Heart right ventricle (tissue), 16 donors: ENCODE measurements at regions not wholly inside any gene's neighbourhood (a gene's known extent, or its start where the extent isn't known, plus 50 kb on each side); places are given as distances from the start of the nearest gene placed in this dataset.

Source experiments
- ATAC-seq, 8 donors: fragments of 200-7000 bp; cut with Tn5 transposase; one replicate each; pipeline ENCODE4 v1.9.1; 2020; ENCODE audit warnings: mild to moderate bottlenecking in 8 of 8, moderate library complexity in 8 of 8, moderate number of reproducible peaks in 1 of 8
- DNase-seq, 2 donors: peaks; one replicate each; pipeline ENCODE4 v3.0.0-alpha.2; 2020
- H3K27ac ChIP-seq, 10 donors: fragments of 200-600 bp; sonication (generic) in 2 of 10; one replicate each; pipeline versions ENCODE4 v1.5.0 to v1.8.0; 2020 to 2022; ENCODE audit warnings: mild to moderate bottlenecking in 3 of 10
- H3K27me3 ChIP-seq, 7 donors: fragments of 200-600 bp; one replicate each; pipeline ENCODE4 v1.8.0; 2021 to 2022; ENCODE audit warnings: mild to moderate bottlenecking in 2 of 7
- H3K36me3 ChIP-seq, 9 donors: fragments of 200-600 bp; sonication (generic) in 1 of 9; one replicate each; pipeline versions ENCODE4 v1.5.0 to v1.8.0; 2020 to 2022; ENCODE audit warnings: mild to moderate bottlenecking in 2 of 9
- H3K4me1 ChIP-seq, 9 donors: fragments of 200-600 bp; sonication (generic) in 1 of 9; one replicate each; pipeline versions ENCODE4 v1.5.0 to v1.8.0; 2020 to 2022; ENCODE audit warnings: mild to moderate bottlenecking in 4 of 9
- H3K4me3 ChIP-seq, 10 donors: fragments of 200-600 bp; sonication (generic) in 2 of 10; one replicate each; pipeline versions ENCODE4 v1.5.0 to v1.8.0; 2020 to 2022; ENCODE audit warnings: mild to moderate bottlenecking in 7 of 10, moderate library complexity in 2 of 10
- H3K9me3 ChIP-seq, 11 donors: fragments of 200-600 bp in 10 of 11; sonication (generic) in 2 of 11; one replicate each; pipeline versions ENCODE4 v1.5.0 to v1.8.0; 2013 to 2022; ENCODE audit warnings: mild to moderate bottlenecking in 2 of 11, control low read depth in 1 of 11, moderate library complexity in 1 of 11
- WGBS, 2 donors: extraction: QIAGEN DNeasy Blood & Tissue Kit; methylation state at CpG; one replicate each; pipeline ENCODE4 v1.1.7; 2013; ENCODE audit warnings: inconsistent platforms in 1 of 2; 5-methylcytosine and 5-hydroxymethylcytosine counted together
- intact Hi-C, 10 donors: fragments of 100-400 bp; cut with DNase I; formaldehyde crosslinking; loops; one replicate each; pipeline versions ENCODE4 v1.11.1 to v1.14.2; 2022
- TF ChIP-seq, protein P1 (sequence below), 9 donors: fragments of 200-600 bp; sonication (generic) in 2 of 9; IDR thresholded peaks; one replicate each; pipeline versions ENCODE4 v1.5.0 to v1.8.0; 2021 to 2022; ENCODE audit warnings: antibody characterized with exemption in 9 of 9, mild to moderate bottlenecking in 5 of 9, moderate library complexity in 1 of 9
- donor health status: Arrhythmogenic right ventricular cardiomyopathy.
- donor health status: ischemic (EF 13 %, LVEDD 7.1; RV severe dilation, severe dysfunction).
- donor health status: healthy with polysubstance abuse.
- donor health status: DM: no; HTN: yes; CAD: no.
- donor health status: DM: no; HTN: no; CAD: no.
- donor health status: ischemic (EF 25% LVEDD 6.9; RV normal size, moderate dysfunction).
- donor health status: ischemic (EF 25% LVEDD 5.7; RV mildly dilated, moderate dysfunction).
- donor health status: healthy.
- donor health status: DM: yes; HTN: yes; CAD: no.
- donor health status: Ischemic cardiomyopathy.
- donor health status: ischemic (EF 35%, LVEDD 5.7; RV mildly dilated, moderate dysfunction).
- donor health status: nonischemic (EF 11% LVEDD 7.7; RV severe dilation, severe dysfunction).
- donor health status: DM: yes; HTN: yes; CAD: no.
- donor health status: PGD.
- donor health status: ischemic (EF 29% LVEDD 5.4; RV normal size, mild dysfunction).
- donor health status: nonischemic (EF 23%, LVEDD 6.1; RV moderate dilation, normal function).

DNA sequence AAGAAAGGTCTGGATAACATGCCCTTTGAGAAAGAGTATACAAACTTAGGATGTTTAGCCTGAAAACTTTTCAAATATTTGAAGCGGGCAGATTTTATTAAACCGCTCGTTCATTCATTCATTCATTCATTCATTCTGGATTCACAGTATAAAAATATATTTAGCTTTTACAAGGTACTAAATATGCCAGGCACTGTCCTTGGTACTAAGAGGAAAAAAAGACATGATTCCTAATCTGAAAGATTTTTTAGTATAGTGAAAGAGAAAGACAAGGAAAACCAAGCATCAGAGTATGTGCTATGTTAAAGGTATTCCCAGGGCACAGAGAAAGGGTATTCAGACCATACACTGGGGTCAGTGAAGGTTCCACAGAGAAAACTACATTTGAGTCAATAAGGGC, 299.7 kb downstream of the BCAT1 start:
- Histone ChIP-seq H3K4me1 (no peaks in the 10 kb centered on the region), H3K27me3 (no peaks in the 10 kb centered on the region), H3K36me3 (no peaks in the 10 kb centered on the region), H3K27ac (no peak overlapping the region), H3K4me3 (no peak overlapping the region), H3K9me3 (peaks cover 0 to 5% (median 0%) of the 10 kb centered on the region in 11 donors)
- ATAC-seq, result no peak
- TF ChIP-seq, protein P1, sequence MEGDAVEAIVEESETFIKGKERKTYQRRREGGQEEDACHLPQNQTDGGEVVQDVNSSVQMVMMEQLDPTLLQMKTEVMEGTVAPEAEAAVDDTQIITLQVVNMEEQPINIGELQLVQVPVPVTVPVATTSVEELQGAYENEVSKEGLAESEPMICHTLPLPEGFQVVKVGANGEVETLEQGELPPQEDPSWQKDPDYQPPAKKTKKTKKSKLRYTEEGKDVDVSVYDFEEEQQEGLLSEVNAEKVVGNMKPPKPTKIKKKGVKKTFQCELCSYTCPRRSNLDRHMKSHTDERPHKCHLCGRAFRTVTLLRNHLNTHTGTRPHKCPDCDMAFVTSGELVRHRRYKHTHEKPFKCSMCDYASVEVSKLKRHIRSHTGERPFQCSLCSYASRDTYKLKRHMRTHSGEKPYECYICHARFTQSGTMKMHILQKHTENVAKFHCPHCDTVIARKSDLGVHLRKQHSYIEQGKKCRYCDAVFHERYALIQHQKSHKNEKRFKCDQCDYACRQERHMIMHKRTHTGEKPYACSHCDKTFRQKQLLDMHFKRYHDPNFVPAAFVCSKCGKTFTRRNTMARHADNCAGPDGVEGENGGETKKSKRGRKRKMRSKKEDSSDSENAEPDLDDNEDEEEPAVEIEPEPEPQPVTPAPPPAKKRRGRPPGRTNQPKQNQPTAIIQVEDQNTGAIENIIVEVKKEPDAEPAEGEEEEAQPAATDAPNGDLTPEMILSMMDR (IDR thresholded peaks at IDR 0.05), result no peak
- DNase-seq, result no peak
- intact Hi-C loops, result no loop called here
- WGBS, 2 donors, result 51 to 55% methylated on average over 3 of the region's 3 CpGs

DNA sequence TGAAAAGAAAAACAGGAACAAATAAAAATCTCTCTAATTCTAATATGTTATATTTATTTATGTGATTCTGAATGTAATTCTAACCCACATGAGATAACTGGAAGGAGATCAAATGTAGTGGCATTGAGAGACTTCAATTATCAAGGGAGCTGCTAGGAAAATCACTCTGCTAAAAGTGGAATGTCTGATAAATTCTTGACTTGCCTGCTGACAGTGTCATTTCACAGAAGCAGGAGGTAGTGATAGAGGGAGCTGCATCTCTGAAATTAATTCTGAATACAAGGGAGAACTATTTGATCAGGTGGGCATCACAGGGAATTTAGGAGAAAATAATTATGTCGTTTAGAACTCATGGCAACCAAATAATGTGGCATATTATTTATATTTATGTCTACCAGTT, 303.6 kb downstream of the BCAT1 start:
- 61 to 68% methylated on average over 1 of the region's 1 CpG for WGBS, 2 donors
- Histone ChIP-seq H3K4me3 (no peak overlapping the region), H3K27ac (no peak overlapping the region), H3K9me3 (peaks cover 0 to 12% (median 0%) of the 10 kb centered on the region in 11 donors), H3K27me3 (no peaks in the 10 kb centered on the region), H3K36me3 (no peaks in the 10 kb centered on the region), H3K4me1 (no peaks in the 10 kb centered on the region)
- intact Hi-C loops, result no loop called here
- TF ChIP-seq, protein P1 (IDR thresholded peaks at IDR 0.05), result no peak
- DNase-seq, result no peak
- no peak for ATAC-seq

- DNase-seq, result no peak
- TF ChIP-seq, protein P1 (IDR thresholded peaks at IDR 0.05), result no peak
- 64 to 69% methylated on average over 4 of the region's 4 CpGs for WGBS, 2 donors
- ATAC-seq, result no peak
- Histone ChIP-seq H3K4me1 (no peaks in the 10 kb centered on the region), H3K4me3 (no peak overlapping the region), H3K9me3 (peaks cover 0 to 13% (median 0%) of the 10 kb centered on the region in 11 donors), H3K36me3 (no peaks in the 10 kb centered on the region), H3K27me3 (no peaks in the 10 kb centered on the region), H3K27ac (no peak overlapping the region)
- intact Hi-C loops, result no loop called here
These were observed 305.5 kb downstream of the BCAT1 start for GRCh38 chr12:24643120-24644119.

- 0 to 82% methylated on average over 1 of the region's 1 CpG for WGBS, 2 donors
These were observed 309.3 kb downstream of the BCAT1 start for GRCh38 chr12:24639641-24640040.

More at GRCh38 chr12:24639641-24640040, 309.3 kb downstream of the BCAT1 start:
- DNase-seq (no peak), ATAC-seq (no peak)
- Histone ChIP-seq H3K36me3 (no peaks in the 10 kb centered on the region), H3K27ac (no peak overlapping the region), H3K27me3 (no peaks in the 10 kb centered on the region), H3K4me1 (no peaks in the 10 kb centered on the region), H3K4me3 (no peak overlapping the region), H3K9me3 (peaks cover 0 to 13% (median 0%) of the 10 kb centered on the region in 11 donors)
- intact Hi-C loops, result no loop called here
- TF ChIP-seq, protein P1 (IDR thresholded peaks at IDR 0.05), result no peak
